ENCODE measurements at regions not wholly inside any gene's neighbourhood (a gene's known extent, or its start where the extent isn't known, plus 50 kb on each side); places are given as distances from the start of the nearest gene placed in this dataset.

GRCh38 chr1:106688446-106688845, 368.0 kb upstream of the PRMT6 start:
- TF ChIP-seq CTCF (IDR thresholded peaks at IDR 0.05) (no peak), POLR2AphosphoS5 (IDR thresholded peaks at IDR 0.05; ENCODE audit: insufficient read depth in 1 of 2, low read depth in 1 of 2) (no peak), POLR2A (IDR thresholded peaks at IDR 0.05) (no peak)
